ENCODE measurements at regions not wholly inside any gene's neighbourhood (a gene's known extent, or its start where the extent isn't known, plus 50 kb on each side); places are given as distances from the start of the nearest gene placed in this dataset.

DNA sequence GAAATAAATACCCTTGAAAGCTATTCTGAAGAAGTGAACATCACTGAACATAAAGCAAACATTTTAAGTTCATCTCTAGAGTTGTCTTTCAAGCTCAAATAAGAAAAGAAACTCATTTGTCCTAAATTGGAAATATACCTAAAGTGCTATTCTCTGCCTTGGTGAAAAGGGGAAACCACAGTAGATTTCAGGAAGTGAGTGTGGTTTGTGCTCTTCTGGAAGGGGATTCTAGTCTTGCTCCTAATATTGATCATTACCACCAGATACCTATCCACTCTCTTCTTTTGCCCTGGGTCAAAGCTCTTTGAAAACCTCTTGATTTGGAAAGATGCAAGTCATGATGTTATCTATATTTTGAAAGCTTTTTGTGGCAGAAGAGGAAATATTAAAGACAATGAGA lies 798.1 kb downstream of the ADGRL2 start:
- no peaks in the 10 kb centered on the region for H3K27me3 ChIP-seq (ENCODE audit: low read depth)
- H3K9me3 ChIP-seq = no peaks in the 10 kb centered on the region
- no peak overlapping the region for H3K27ac ChIP-seq
- no peak for ATAC-seq
- no peak for DNase-seq
- no peak overlapping the region for H3K4me3 ChIP-seq
- H3K36me3 ChIP-seq = no peaks in the 10 kb centered on the region
- H3K4me1 ChIP-seq = no peaks in the 10 kb centered on the region
- intact Hi-C loops (cut with DNase I) = no loop called here
- TF ChIP-seq CTCF (IDR thresholded peaks at IDR 0.05) = no peak

DNA sequence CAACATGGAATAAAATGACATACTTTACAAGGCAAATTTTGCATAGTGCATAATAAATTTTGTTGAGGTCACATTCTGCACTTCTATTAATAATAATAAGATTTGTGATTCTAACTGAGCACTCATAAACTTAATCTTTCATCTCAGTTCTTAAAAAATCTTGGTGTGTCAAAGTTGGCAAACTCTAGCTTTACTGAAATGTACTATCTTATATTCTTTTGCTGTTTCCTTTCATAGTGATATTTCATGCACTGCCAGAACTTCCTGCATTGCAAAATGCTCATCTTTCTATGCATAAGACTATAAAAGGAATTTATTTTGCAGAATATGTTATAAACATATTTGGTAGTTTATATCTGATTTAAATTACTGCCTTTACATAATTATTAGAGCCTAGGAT lies 797.6 kb downstream of the ADGRL2 start:
- no peak for DNase-seq
- Histone ChIP-seq H3K4me3 (no peak overlapping the region), H3K9me3 (no peaks in the 10 kb centered on the region), H3K36me3 (no peaks in the 10 kb centered on the region), H3K27me3 (ENCODE audit: low read depth) (no peaks in the 10 kb centered on the region), H3K27ac (no peak overlapping the region), H3K4me1 (no peaks in the 10 kb centered on the region)
- ATAC-seq = no peak
- TF ChIP-seq CTCF (IDR thresholded peaks at IDR 0.05) = no peak
- intact Hi-C loops (cut with DNase I) = no loop called here

- no peaks in the 10 kb centered on the region for H3K9me3 ChIP-seq
- H3K27me3 ChIP-seq (ENCODE audit: low read depth) = no peaks in the 10 kb centered on the region
- intact Hi-C loops (cut with DNase I) = no loop called here
- no peak for DNase-seq
- no peaks in the 10 kb centered on the region for H3K36me3 ChIP-seq
- TF ChIP-seq CTCF (IDR thresholded peaks at IDR 0.05) = no peak
- ATAC-seq = no peak
- no peak overlapping the region for H3K4me3 ChIP-seq
- no peak overlapping the region for H3K27ac ChIP-seq
- H3K4me1 ChIP-seq = no peaks in the 10 kb centered on the region
Measured at GRCh38 chr1:82597649-82598048, 796.9 kb downstream of the ADGRL2 start.

DNA sequence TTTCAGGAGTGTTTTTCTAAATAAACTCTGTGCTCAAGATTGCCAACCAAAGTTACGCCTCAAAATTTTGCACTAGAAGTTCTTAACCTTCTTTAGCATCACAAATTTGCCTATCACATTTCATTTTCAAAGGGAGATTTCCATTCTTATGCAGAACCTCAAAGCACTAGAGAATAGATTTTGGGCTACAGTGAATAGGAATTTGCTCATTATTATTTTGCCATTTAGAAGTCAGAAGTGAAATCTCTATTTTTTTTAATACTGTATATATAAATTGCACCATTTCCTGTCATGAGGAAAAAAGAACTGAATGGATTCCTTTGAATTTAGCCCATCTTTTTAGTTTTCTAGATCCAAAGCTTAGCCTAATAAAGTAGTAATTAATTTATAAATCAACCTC lies 796.4 kb downstream of the ADGRL2 start:
- TF ChIP-seq CTCF (IDR thresholded peaks at IDR 0.05) = no peak
- Histone ChIP-seq H3K4me1 (no peaks in the 10 kb centered on the region), H3K27me3 (ENCODE audit: low read depth) (no peaks in the 10 kb centered on the region), H3K9me3 (no peaks in the 10 kb centered on the region), H3K27ac (no peak overlapping the region), H3K36me3 (no peaks in the 10 kb centered on the region), H3K4me3 (no peak overlapping the region)
- intact Hi-C loops (cut with DNase I) = no loop called here
- DNase-seq (no peak), ATAC-seq (no peak)

DNA sequence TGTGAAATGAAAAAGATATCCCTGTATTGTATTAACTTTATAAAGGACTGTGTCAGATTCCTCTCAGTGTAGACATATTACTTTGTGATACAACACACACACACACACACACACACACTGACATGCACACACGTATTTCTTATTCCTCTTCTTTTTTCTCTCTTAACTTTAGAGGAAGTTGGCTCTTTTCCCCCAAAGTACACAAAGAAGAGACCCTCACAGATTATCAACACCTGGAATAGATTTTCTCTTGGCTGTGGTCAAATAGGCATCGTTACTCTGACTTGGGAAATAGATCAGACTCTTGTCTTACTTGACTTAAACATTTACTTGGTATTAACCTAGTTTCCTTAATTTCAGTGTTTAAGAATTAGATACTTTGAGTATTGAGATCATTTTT lies 792.8 kb downstream of the ADGRL2 start:
- H3K4me1 ChIP-seq = no peaks in the 10 kb centered on the region
- DNase-seq (no peak), ATAC-seq (no peak)
- H3K27ac ChIP-seq = no peak overlapping the region
- H3K36me3 ChIP-seq = no peaks in the 10 kb centered on the region
- H3K27me3 ChIP-seq (ENCODE audit: low read depth) = no peaks in the 10 kb centered on the region
- no peak overlapping the region for H3K4me3 ChIP-seq
- no peak for TF ChIP-seq CTCF (IDR thresholded peaks at IDR 0.05)
- intact Hi-C loops (cut with DNase I) = no loop called here
- H3K9me3 ChIP-seq = no peaks in the 10 kb centered on the region

- ATAC-seq (no peak), DNase-seq (no peak)
- H3K9me3 ChIP-seq = no peaks in the 10 kb centered on the region
- intact Hi-C loops (cut with DNase I) = no loop called here
- no peaks in the 10 kb centered on the region for H3K27me3 ChIP-seq (ENCODE audit: low read depth)
- no peak overlapping the region for H3K27ac ChIP-seq
- no peaks in the 10 kb centered on the region for H3K4me1 ChIP-seq
- no peak for TF ChIP-seq CTCF (IDR thresholded peaks at IDR 0.05)
- no peak overlapping the region for H3K4me3 ChIP-seq
- no peaks in the 10 kb centered on the region for H3K36me3 ChIP-seq
Measured at GRCh38 chr1:82589588-82589987, 788.9 kb downstream of the ADGRL2 start.
